ENCODE measurements at regions not wholly inside any gene's neighbourhood (a gene's known extent, or its start where the extent isn't known, plus 50 kb on each side); places are given as distances from the start of the nearest gene placed in this dataset.

DNA sequence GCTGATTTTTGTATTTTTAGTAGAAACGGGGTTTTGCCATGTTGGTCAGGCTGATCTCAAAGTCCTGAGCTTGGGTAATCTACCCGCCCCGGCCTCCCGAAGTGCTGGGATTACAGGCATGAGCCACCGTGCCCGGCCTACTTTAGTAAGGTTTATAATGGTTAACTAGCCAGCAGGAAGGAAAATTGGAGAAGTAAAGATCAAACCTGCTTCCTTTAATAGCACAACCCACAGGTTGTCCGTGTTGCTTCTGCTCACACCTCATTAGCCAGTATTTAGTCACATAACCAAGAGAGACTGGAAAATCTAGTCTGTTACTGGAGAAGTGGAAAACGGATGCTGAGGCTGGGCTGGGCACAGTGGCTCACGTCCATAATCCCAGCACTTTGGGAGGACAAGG, 51.9 kb upstream of the TBL1XR1 start:
- TF ChIP-seq, protein P1, sequence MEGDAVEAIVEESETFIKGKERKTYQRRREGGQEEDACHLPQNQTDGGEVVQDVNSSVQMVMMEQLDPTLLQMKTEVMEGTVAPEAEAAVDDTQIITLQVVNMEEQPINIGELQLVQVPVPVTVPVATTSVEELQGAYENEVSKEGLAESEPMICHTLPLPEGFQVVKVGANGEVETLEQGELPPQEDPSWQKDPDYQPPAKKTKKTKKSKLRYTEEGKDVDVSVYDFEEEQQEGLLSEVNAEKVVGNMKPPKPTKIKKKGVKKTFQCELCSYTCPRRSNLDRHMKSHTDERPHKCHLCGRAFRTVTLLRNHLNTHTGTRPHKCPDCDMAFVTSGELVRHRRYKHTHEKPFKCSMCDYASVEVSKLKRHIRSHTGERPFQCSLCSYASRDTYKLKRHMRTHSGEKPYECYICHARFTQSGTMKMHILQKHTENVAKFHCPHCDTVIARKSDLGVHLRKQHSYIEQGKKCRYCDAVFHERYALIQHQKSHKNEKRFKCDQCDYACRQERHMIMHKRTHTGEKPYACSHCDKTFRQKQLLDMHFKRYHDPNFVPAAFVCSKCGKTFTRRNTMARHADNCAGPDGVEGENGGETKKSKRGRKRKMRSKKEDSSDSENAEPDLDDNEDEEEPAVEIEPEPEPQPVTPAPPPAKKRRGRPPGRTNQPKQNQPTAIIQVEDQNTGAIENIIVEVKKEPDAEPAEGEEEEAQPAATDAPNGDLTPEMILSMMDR (IDR thresholded peaks at IDR 0.05), result no peak

DNA sequence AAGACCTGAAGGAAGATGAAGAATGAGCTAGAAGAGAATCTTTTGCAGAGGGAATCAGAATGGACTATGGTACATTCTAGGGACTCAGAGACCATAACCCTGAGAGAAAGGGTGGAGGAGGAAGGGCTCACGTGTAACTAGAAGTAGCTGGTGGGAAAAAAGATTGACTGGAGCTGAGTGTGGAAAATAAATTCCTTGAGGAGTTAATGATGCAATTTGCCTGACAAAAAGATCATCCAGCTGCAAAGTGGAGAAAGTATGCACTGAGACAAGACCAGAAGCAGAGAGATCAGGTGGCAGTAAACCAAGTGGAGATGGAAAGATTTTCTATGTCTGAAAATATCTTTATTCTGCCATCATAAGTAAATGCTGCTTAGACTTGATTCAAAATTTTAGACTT, 52.9 kb upstream of the TBL1XR1 start:
- TF ChIP-seq, protein P1 (IDR thresholded peaks at IDR 0.05), result no peak

DNA sequence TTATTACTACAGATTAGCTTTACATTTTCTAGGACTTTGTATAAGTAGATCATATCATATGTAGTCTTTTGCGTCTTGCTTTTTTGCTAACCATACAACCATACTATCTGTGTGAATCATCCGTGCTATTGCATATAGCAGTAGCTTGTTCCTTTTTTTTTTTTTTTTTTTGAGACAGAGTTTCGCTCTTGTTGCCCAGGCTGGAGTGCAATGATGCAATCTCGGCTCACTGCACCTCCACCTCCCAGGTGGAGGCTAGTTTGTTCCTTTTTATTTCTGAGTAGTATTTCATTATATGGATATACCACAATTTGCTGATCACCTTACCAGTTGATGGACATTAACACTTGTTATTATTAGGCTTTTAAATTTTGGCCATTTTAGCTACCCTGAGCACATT, 54.5 kb upstream of the TBL1XR1 start:
- TF ChIP-seq, protein P1 (IDR thresholded peaks at IDR 0.05), result no peak

DNA sequence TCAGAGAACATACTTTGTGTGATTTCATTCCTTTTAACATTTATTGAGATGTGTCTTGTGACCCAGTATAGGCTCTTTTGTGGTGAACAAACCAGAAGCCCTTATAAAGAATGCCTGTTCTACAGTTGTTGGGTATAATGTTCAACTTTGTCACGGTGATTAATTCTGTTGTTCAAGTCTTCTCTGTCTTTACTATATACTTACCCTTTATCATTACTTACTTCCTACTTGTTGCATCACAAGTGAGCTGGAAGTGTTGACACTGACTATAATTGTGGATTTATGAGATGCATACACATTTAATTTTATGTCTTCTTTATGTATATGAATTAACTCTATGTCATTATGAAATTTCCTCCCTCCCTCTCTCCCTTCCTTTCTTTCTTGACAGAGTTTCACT, 59.7 kb upstream of the TBL1XR1 start:
- TF ChIP-seq, protein P1 (IDR thresholded peaks at IDR 0.05), result no peak

DNA sequence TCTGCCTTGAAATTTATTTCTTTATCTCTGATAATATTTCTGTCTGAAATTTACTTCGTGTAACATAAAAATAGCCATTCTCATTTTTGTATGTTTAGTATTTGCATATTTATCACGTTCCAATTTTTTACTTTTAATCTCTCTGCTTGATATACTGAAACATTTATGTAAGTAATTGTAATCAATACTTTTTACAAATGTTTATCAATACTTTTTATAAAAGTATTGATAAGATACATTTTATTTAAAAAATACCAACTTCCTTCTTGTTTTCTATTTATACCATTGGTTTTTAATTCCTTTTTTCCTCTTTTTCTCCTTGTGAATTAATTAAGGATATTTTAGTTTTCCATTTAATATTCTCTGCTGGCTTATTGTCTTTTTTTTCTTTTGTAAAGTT, 60.3 kb upstream of the TBL1XR1 start:
- TF ChIP-seq, protein P1 (IDR thresholded peaks at IDR 0.05), result no peak

DNA sequence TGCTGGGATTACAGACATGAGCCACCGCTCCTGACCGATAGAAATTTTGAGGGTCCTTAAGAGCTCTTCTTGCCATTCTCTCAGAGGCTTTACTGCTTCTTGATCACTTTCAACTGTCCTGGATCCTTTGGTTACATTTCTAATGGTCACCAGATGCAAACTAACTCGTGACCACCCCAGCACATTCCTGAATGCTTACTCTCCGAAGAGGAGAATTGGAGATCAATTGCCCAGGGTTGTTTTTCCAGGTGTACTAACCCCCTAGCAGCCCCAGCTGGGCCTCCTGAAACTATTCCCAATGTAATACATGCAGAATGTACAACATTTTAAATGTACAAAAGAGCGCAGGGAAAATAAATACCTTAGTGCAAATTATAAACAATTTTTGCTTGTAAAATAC, 65.1 kb upstream of the TBL1XR1 start:
- TF ChIP-seq, protein P1 (IDR thresholded peaks at IDR 0.05), result no peak

DNA sequence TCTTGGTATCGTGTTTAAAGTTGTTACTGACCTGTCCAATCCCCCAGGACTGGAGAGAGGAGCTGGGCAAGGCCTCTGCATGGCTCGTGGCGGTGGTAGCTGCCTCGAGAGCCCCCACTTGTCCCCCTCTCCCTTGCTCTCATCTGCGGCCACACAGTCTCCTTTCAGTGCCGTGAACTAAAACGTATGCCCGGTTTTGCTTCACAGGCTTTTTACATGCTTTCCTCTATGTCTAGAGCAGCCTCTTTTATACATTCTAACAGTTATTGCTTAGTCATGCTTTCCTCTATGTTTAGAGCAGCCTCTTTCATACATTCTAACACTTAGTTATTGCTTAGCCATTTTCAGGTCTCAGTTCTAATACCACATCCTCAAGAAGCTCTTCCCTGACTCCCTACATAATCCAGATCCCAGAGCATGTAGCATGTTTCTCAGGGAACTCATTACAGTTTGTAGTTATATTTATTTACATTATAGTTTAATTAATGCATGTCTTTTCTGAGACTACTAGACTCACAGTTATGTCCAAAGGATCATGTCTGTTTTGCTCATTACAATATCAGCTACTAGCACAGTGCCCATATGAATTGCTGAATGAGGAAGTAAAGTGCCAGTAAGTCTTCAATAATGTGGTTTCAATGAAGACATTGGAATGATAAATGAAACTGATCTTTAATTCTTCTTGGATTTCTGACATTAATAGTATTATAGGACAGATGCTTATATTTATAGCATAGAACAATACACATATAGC, 66.5 kb upstream of the TBL1XR1 start:
- TF ChIP-seq, protein P1 (IDR thresholded peaks at IDR 0.05), result no peak

DNA sequence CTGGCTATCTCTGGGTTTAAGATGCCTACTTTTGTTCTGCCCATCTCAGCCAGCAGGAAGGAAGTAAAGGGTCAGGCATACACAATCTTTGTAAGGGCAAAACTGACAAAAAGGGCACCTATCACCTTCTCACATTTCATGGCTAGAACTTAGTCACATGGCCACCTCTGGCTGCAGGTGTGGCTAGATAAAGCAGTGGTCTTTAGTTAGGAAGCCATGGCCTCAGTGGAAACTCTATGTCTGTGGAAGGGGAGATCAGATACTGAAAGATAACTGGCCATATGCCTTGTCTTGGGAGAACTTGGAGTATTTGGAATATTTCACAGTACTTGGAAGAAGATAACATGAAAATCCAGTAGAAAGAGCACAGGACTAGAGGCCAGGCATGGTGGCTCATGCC, 80.7 kb upstream of the TBL1XR1 start:
- TF ChIP-seq, protein P1 (IDR thresholded peaks at IDR 0.05), result no peak

All from LNCAP (cell line).